T-helper 2 cell treated with Interferon-gamma antibody and Interleukin-4, amounts not matched to agents 5 μg/mL and 100 μg/mL, for 36 hours (primary cell): ENCODE measurements at regions not wholly inside any gene's neighbourhood (a gene's known extent, or its start where the extent isn't known, plus 50 kb on each side); places are given as distances from the start of the nearest gene placed in this dataset.

Experiments used
- DNase-seq: peaks from one replicate; pipeline ENCODE4 v3.0.0; 2021; ENCODE audit warnings: low spot score
- H3K27ac Mint-ChIP-seq: one replicate; pipeline ENCODE4 v1.8.0; 2021; ENCODE audit warnings: mild to moderate bottlenecking, mixed read lengths
- H3K27me3 Mint-ChIP-seq: one replicate; pipeline ENCODE4 v1.8.0; 2021; ENCODE audit warnings: low read depth, mixed read lengths
- H3K36me3 Mint-ChIP-seq: one replicate; pipeline ENCODE4 v1.8.0; 2021; ENCODE audit warnings: low read depth, mixed read lengths
- H3K4me1 Mint-ChIP-seq: one replicate; pipeline ENCODE4 v1.8.0; 2021; ENCODE audit warnings: low read depth, mixed read lengths
- H3K4me3 Mint-ChIP-seq: one replicate; pipeline ENCODE4 v1.8.0; 2022; ENCODE audit warnings: mild to moderate bottlenecking, moderate library complexity, mixed read lengths
- H3K9me3 Mint-ChIP-seq: one replicate; pipeline ENCODE4 v1.8.0; 2021; ENCODE audit warnings: mixed read lengths

DNA sequence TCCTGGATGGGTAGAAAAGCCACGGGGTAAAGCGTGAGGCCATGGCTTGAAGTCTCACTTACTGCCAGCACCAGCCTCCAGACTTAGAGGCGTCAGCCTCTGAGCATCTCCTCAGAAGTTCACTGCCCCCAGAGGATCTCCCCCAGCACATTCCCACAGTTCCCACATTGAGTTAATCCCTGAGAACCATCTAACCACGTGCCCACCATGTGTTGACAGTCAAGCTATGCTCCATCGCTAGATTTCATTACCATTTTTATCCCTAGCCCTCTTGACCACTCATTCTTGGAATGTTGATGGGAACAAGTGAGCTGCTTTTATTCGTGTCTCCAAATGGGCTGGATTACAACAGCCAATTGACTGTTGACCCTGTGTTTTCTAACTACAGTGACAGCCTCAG, 283.3 kb upstream of the IRX1 start:
- H3K4me3 Mint-ChIP-seq = no peak overlapping the region
- no peaks in the 10 kb centered on the region for H3K27me3 Mint-ChIP-seq
- H3K4me1 Mint-ChIP-seq = no peaks in the 10 kb centered on the region
- H3K36me3 Mint-ChIP-seq = no peaks in the 10 kb centered on the region
- H3K9me3 Mint-ChIP-seq = peaks cover 22% of the 10 kb centered on the region
- no peak overlapping the region for H3K27ac Mint-ChIP-seq
- DNase-seq = no peak

- Mint-ChIP-seq H3K4me1 (no peaks in the 10 kb centered on the region), H3K4me3 (no peak overlapping the region), H3K9me3 (peaks cover 22% of the 10 kb centered on the region), H3K27me3 (no peaks in the 10 kb centered on the region), H3K27ac (no peak overlapping the region), H3K36me3 (no peaks in the 10 kb centered on the region)
- no peak for DNase-seq
These were observed 284.2 kb upstream of the IRX1 start for GRCh38 chr5:3311433-3311832.

DNA sequence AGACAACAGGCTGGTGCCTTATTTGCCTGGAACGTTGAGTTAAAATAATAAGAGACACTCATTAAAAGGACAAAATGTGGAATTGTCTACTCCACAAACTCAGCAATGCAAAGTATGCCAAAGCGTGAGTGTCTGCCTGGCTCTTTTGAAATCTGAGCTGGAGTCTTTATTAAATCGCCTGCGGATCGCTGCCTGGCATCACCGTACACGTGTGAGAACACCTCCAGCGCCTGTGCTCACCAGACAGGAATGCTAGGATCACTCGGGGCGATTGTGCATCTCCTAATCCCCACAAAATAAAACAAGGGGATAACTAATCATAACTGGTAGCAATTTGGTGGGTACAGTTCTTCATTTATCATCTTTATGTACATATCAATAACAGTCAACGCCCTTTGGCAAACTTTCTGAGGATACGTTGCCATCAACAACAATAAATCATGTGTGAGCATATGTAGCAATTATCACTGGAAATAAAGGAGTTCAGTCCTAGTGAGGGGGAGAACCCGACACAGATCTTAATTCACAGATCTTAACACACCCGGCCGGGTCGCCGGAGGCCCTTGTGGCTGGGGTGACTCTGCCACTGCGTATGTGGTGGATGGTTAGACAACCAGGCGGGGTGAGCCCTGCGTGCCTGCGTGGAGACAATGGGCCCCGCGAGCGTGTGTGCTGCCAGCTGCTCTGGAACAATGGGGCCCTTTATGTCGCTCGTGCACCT, 284.9 kb upstream of the IRX1 start:
- no peak for DNase-seq
- H3K4me3 Mint-ChIP-seq = no peak overlapping the region

DNA sequence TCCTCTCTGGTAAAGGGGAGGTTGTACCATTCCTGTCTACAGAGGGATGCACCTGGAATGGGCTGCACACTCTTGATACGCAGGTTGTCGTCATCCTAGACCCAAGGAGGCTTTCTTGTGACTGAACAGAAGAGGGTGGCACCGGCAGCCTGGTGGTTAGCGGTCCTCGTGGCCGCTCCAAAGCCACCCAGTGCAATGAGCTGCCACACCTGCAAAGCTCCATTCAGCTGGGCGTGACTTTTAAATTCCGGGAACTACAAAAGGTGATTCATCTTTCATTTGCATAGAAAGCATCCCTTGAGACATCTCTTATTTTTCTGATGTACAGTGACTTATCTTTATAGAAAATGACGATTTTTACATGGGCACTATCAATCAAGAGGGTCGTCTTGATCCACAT, 286.1 kb upstream of the IRX1 start:
- no peaks in the 10 kb centered on the region for H3K4me1 Mint-ChIP-seq
- H3K4me3 Mint-ChIP-seq = no peak overlapping the region
- H3K9me3 Mint-ChIP-seq = peaks cover 27% of the 10 kb centered on the region
- H3K36me3 Mint-ChIP-seq = no peaks in the 10 kb centered on the region
- H3K27me3 Mint-ChIP-seq = no peaks in the 10 kb centered on the region
- no peak for DNase-seq
- no peak overlapping the region for H3K27ac Mint-ChIP-seq

More for the DNA sequence above, 284.9 kb upstream of the IRX1 start:
- no peaks in the 10 kb centered on the region for H3K27me3 Mint-ChIP-seq
- H3K27ac Mint-ChIP-seq = no peak overlapping the region
- no peaks in the 10 kb centered on the region for H3K36me3 Mint-ChIP-seq
- no peaks in the 10 kb centered on the region for H3K4me1 Mint-ChIP-seq
- peaks cover 22% of the 10 kb centered on the region for H3K9me3 Mint-ChIP-seq

DNA sequence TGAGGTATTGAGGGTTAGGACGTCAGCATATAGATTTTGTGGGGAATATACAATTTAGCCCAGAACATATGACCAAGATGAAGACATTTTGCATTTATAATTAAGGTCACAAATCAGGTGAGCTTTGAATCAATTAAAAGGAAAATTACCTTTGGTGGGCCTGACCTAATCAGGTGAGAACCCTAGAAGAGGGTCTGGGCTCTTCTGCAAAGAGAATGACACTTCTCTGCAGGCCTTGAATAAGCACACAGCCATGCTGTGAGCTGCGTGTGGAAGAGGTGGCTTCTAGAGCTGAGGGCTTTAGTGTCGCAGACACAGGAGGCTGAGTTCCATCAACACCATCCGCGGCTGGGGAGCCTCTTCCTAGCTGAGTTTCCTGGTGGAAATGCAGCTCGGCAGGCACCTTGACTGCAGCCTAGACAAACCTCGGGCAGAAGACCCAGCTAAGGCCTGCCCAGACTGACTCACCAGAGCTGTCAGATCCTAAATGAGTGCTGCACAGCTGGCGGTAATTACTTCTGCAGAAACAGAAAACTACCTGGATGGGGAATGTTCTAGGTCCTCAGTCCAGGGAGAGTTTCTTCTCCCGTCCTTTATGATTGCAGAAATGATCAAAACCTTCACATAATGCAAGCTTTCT, 287.5 kb upstream of the IRX1 start:
- H3K9me3 Mint-ChIP-seq = peaks cover 21% of the 10 kb centered on the region
- H3K4me1 Mint-ChIP-seq = no peaks in the 10 kb centered on the region
- no peaks in the 10 kb centered on the region for H3K27me3 Mint-ChIP-seq
- no peak for DNase-seq
- no peak overlapping the region for H3K4me3 Mint-ChIP-seq
- H3K27ac Mint-ChIP-seq = no peak overlapping the region
- H3K36me3 Mint-ChIP-seq = no peaks in the 10 kb centered on the region

DNA sequence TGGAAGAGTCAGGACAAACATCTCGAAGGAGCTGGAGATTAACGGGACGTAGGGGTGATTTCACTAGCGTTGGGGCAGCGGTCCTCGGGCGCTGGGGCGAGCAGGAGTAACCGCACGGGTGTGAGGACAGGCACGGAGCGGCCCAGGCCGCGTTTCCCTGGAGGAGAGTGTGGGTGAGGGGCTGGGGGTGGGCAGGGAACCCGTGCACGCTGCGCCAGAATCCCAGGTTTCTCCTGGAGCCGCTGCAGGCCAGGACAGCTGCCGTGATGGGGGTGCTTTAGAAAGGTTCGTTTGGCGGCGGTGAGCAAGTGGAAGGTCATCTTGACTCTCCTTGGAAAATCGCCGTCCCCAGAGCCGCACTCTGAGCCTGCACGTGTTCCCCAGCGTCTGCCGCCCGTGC, 290.2 kb upstream of the IRX1 start:
- peaks cover 9% of the 10 kb centered on the region for H3K9me3 Mint-ChIP-seq
- H3K27ac Mint-ChIP-seq = no peak overlapping the region
- H3K36me3 Mint-ChIP-seq = no peaks in the 10 kb centered on the region
- H3K4me3 Mint-ChIP-seq = no peak overlapping the region
- no peaks in the 10 kb centered on the region for H3K27me3 Mint-ChIP-seq
- DNase-seq = no peak
- no peaks in the 10 kb centered on the region for H3K4me1 Mint-ChIP-seq

GRCh38 chr5:3304346-3304745, 291.3 kb upstream of the IRX1 start:
- Mint-ChIP-seq H3K27me3 (no peaks in the 10 kb centered on the region), H3K4me3 (no peak overlapping the region), H3K36me3 (no peaks in the 10 kb centered on the region), H3K4me1 (no peaks in the 10 kb centered on the region), H3K27ac (no peak overlapping the region), H3K9me3 (peaks cover 9% of the 10 kb centered on the region)
- no peak for DNase-seq

DNA sequence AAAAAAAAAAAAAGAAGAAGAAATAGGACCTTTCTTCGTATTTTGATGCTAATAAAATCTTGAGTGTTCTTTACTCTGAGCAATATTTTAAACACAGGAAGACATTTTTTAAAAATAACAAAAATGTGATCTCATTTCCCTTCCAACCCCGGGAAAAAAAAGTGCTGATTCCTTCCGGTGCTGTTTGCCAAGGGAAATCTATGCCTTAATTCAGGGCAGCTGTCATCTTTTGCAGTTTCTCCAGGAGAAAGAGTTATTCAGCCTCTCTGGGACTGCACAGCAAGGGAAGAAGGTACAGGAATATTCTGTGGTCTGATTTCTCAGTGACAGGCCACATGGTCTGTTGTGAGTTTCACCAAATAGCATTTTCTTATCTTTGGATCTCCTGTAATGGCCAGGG, 291.9 kb upstream of the IRX1 start:
- Mint-ChIP-seq H3K27ac (no peak overlapping the region), H3K9me3 (peaks cover 9% of the 10 kb centered on the region), H3K4me1 (no peaks in the 10 kb centered on the region), H3K36me3 (no peaks in the 10 kb centered on the region), H3K27me3 (no peaks in the 10 kb centered on the region), H3K4me3 (no peak overlapping the region)
- DNase-seq = no peak

DNA sequence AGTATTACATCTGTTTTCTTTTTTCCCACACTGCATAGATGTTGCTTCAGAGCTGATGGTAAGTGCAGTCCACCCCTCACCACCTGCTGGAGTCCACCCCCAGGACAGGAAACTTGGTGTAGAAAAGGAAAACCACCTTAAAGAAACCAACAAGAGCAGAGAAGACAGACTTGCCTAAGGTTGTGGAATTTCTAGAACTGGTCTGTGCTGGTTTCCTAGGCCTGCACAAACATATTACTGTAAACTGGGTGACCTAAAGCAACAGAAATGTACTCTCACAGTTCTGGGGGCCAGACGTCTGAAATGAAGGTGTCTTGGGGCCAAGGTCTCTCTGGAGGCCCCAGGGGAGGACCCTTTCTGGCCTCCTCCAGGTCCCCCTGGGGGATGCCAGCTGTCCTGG, 293.4 kb upstream of the IRX1 start:
- Mint-ChIP-seq H3K9me3 (peaks cover 6% of the 10 kb centered on the region), H3K27ac (no peak overlapping the region), H3K4me3 (no peak overlapping the region), H3K27me3 (no peaks in the 10 kb centered on the region), H3K4me1 (no peaks in the 10 kb centered on the region), H3K36me3 (no peaks in the 10 kb centered on the region)
- no peak for DNase-seq

- Mint-ChIP-seq H3K4me1 (no peaks in the 10 kb centered on the region), H3K27ac (no peak overlapping the region), H3K4me3 (no peak overlapping the region), H3K27me3 (no peaks in the 10 kb centered on the region), H3K36me3 (no peaks in the 10 kb centered on the region), H3K9me3 (peaks cover 6% of the 10 kb centered on the region)
- no peak for DNase-seq
These were observed 294.3 kb upstream of the IRX1 start for GRCh38 chr5:3301306-3301705.

DNA sequence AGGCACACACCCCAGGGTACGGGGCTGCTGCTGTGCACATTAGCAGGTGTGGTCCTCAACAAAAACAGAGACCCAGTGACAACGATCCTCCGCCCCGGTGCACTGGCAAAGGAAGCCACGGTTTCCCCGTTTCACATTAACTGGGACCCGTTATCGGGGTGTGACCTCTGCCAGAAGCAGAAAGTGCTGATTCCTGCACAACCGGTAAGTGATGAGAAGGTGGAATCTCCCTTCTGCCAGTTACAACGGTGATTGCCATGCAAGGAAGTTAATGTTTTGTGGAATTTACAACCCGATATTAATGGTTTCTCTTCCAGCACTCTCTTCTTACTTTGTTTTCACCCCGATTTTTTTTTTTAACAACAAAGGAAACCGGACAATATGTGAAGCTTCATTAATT, 294.9 kb upstream of the IRX1 start:
- Mint-ChIP-seq H3K27ac (no peak overlapping the region), H3K4me3 (no peak overlapping the region), H3K27me3 (no peaks in the 10 kb centered on the region), H3K36me3 (no peaks in the 10 kb centered on the region), H3K9me3 (peaks cover 6% of the 10 kb centered on the region), H3K4me1 (no peaks in the 10 kb centered on the region)
- no peak for DNase-seq

DNA sequence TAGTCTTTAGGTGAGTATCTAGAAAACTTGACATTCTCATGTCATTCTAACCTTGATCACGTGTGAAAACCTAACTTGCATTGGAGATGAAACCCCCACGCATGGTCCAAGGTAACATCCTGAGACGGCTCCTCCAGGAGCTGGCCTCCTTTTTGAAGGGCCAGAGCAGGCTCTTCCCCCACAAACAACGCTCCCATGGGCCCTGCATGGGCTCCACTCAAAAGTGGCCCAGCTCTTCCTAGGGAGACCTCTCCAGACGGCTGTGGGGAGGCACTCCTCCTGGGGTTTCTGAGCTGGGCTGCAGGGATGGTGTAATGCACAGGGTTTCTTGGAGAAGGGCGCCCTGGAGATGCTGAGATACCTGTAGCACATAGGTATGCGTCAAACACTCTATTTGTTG, 296.2 kb upstream of the IRX1 start:
- Mint-ChIP-seq H3K9me3 (peaks cover 8% of the 10 kb centered on the region), H3K27ac (no peak overlapping the region), H3K27me3 (no peaks in the 10 kb centered on the region), H3K4me3 (no peak overlapping the region), H3K4me1 (no peaks in the 10 kb centered on the region), H3K36me3 (no peaks in the 10 kb centered on the region)
- DNase-seq = no peak

DNA sequence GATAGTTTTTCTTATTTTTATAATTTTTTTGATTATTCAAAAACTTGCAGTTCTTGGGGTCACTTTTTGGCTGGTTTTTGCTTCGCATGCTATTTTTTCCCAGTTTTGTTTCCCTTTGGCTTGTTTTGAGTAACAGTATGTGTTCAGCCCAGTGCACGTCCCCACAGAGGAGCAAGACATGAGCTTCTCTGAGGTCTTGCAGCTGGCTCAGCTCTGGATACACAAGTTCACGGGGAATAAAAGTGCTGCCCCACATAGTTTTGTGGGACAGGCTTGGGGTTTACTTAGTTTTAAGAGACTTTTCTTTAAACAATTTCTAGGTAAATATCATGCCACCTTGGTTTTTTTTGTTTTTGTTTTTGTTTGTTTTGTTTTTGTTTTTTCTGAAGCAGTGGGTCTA, 297.8 kb upstream of the IRX1 start:
- H3K4me1 Mint-ChIP-seq = no peaks in the 10 kb centered on the region
- H3K9me3 Mint-ChIP-seq = peaks cover 14% of the 10 kb centered on the region
- no peaks in the 10 kb centered on the region for H3K36me3 Mint-ChIP-seq
- no peak overlapping the region for H3K27ac Mint-ChIP-seq
- DNase-seq = no peak
- no peak overlapping the region for H3K4me3 Mint-ChIP-seq
- no peaks in the 10 kb centered on the region for H3K27me3 Mint-ChIP-seq

DNA sequence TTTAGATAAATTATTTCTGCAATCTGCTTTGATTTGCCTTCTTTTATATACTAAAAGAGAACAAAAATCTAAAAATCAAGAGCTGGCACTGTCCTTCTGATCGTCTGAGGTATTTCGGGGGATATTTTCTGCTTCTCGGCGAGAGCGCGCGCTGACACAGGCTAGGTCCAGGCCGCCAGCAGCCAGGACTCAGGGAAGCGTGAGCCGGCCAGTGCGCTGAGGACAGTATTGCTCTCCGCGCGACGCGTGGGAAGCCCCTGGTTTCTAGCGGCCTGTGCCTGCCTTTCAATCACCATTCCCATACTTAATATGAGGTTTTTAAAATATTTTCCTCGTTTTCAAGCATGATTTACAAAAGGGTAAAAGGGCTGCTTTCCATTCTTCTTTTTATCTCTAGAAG, 307.3 kb upstream of the IRX1 start:
- no peak for DNase-seq
- Mint-ChIP-seq H3K4me1 (no peaks in the 10 kb centered on the region), H3K4me3 (no peak overlapping the region), H3K27ac (no peak overlapping the region), H3K27me3 (no peaks in the 10 kb centered on the region), H3K9me3 (peaks cover 12% of the 10 kb centered on the region), H3K36me3 (no peaks in the 10 kb centered on the region)

DNA sequence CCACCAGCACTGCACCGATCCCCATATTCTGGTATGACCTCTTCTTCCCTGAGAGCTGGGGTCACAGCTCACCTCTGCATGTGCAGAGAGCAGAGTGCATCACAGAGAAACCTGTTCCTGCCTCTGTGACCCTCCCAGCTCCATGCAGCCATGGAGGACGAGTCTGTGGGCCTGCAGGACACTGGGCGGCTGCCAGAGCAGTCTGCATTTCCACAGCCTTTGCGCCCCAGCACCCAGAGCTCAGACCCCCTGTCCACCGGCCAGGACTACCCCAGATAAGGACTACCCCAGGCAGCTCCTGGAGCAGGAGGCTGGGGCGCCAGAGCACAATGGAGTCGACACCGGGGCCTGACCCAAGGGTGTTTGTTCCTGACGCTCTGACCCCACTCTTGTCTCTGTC, 308.1 kb upstream of the IRX1 start:
- Mint-ChIP-seq H3K9me3 (peaks cover 16% of the 10 kb centered on the region), H3K4me1 (no peaks in the 10 kb centered on the region)

More for the DNA sequence above, 308.1 kb upstream of the IRX1 start:
- Mint-ChIP-seq H3K36me3 (no peaks in the 10 kb centered on the region), H3K27me3 (no peaks in the 10 kb centered on the region), H3K4me3 (no peak overlapping the region), H3K27ac (no peak overlapping the region)
- no peak for DNase-seq
